Colonic mucosa (tissue), 4 donors: ENCODE measurements at regions not wholly inside any gene's neighbourhood (a gene's known extent, or its start where the extent isn't known, plus 50 kb on each side); places are given as distances from the start of the nearest gene placed in this dataset.
A peak's percentile ranks its signal among the peaks of the same experiment; 100 is the strongest.

ENCODE experiments used
- DNase-seq: peaks from one replicate; pipeline ENCODE4 v3.0.0-alpha.2; 2020
- H3K27ac ChIP-seq: fragments of 200-600 bp; one replicate; pipeline ENCODE4 v1.8.0; 2021
- H3K27me3 ChIP-seq: fragments of 200-600 bp; one replicate; pipeline ENCODE4 v1.8.0; 2021
- H3K36me3 ChIP-seq: fragments of 200-600 bp; one replicate; pipeline ENCODE4 v1.8.0; 2021
- H3K4me1 ChIP-seq: fragments of 200-600 bp; one replicate; pipeline ENCODE4 v1.8.0; 2021; ENCODE audit warnings: mild to moderate bottlenecking
- H3K4me3 ChIP-seq: fragments of 200-600 bp; one replicate; pipeline ENCODE4 v1.8.0; 2021
- H3K9ac ChIP-seq, 2 donors: one replicate each; pipeline ENCODE4 v1.7.0; 2013; ENCODE audit warnings: control low read depth in 2 of 2, low read depth in 2 of 2, low read length in 2 of 2
- H3K9me3 ChIP-seq: fragments of 200-600 bp; one replicate; pipeline ENCODE4 v1.8.0; 2021
- CTCF ChIP-seq: fragments of 200-600 bp; IDR thresholded peaks from one replicate; pipeline ENCODE4 v1.8.0; 2022; ENCODE audit warnings: antibody characterized with exemption, mild to moderate bottlenecking
- intact Hi-C: fragments of 100-400 bp; cut with DNase I; formaldehyde crosslinking; loops from one replicate; pipeline ENCODE4 v1.14.1; 2022
- donor health status: healthy.
- donor health status: DM: no; HTN: no; CAD: no.
- donor health status: DM: no; HTN: no; CAD: no.

DNA sequence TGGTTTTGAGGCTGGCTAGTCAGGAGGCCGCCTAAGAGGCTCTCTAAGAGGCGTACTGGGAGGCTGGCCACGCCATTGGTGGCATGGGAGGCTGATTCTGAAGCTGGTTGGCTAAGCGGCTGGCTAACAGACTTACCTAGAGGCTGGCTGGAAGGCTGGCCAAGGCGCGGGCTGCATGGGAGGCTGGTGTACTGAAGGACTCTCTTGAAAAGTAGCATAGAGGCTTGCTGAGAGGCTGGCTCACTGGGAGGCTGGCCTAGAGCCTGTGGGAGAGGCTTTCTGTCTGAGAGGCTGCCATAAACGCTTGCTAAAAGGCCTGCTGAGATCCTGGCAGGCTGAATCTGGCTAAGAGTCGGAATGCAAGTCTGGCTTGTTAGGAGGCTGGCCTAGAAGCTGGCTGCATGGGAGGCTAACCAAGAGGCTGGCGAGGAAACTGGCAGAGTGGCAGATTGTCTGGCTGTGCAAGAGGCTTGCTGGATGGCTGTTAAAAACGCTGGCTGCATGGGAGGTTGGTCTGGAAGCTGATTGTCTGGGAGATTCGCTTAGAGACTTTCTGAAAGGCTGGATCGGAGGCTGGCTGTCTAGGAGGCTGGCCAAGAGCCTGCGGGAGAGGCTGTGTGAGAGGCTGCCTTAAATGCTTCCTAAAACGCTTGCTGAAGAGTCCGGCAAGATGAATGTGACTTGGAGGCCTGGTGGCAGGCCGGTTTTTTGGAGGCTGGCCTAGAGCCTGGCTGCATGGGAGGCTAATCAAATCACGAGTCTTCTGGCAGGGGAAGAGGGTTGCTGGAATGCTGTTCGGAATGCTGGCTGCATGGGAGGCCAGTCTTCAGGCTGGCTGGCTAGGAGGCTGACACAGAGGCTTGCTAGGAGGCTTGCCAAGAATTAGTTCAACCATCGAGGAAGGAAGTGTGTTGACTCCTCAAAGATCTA is 134.2 kb downstream of the OR13A1 start:
- peak; percentile 23 for DNase-seq
- no peak for TF ChIP-seq CTCF
- Histone ChIP-seq H3K4me3 (no peak overlapping the region), H3K9me3 (no peaks in the 10 kb centered on the region), H3K9ac (no peak overlapping the region), H3K27me3 (no peaks in the 10 kb centered on the region), H3K36me3 (no peaks in the 10 kb centered on the region), H3K4me1 (no peaks in the 10 kb centered on the region), H3K27ac (no peak overlapping the region)
- intact Hi-C loops: no loop called here

- no peak for TF ChIP-seq CTCF
- intact Hi-C loops: no loop called here
- no peak overlapping the region for H3K27ac ChIP-seq
- no peak for DNase-seq
- no peak overlapping the region for H3K9ac ChIP-seq
- no peaks in the 10 kb centered on the region for H3K36me3 ChIP-seq
- no peak overlapping the region for H3K4me3 ChIP-seq
- no peaks in the 10 kb centered on the region for H3K4me1 ChIP-seq
- H3K9me3 ChIP-seq: no peaks in the 10 kb centered on the region
- H3K27me3 ChIP-seq: no peaks in the 10 kb centered on the region
These were observed 132.2 kb downstream of the OR13A1 start for GRCh38 chr10:45183174-45183573.

DNA sequence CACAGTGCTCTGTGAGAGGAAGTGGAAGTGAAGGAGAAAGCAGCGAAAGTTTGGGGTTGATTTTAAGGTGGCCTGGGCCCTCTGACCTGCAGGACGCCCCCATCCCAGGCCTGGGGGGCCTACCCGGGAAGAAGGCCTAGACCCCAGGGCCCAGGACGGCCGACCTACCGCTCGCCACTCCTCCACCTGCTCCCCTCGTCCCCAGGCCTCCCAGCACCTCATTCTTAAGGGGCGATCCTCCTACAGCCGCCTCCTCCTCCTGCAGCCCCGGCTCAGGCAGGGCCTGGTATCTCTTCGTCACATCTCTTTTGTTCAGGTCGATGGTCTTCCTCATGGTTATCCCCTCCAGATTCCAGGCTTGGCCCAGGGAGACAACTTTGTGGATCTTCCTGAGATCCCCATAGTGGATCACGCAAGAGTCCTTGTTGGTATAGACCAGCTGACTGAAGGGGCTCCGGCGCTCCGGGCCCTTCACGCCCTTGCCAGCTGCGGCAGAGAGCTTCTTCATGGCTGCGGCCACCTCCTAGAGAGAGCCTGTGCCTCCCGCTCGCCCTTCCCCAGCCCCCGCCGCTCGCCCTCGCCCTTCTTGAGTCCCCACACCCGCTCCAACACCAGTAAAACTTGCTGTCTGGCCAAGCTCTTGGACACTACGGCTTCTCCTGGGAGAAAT is 117.5 kb downstream of the OR13A1 start:
- Histone ChIP-seq H3K4me1 (no peaks in the 10 kb centered on the region), H3K27me3 (no peaks in the 10 kb centered on the region), H3K9ac (no peak overlapping the region), H3K9me3 (no peaks in the 10 kb centered on the region), H3K27ac (no peak overlapping the region), H3K4me3 (no peak overlapping the region), H3K36me3 (no peaks in the 10 kb centered on the region)
- no peak for TF ChIP-seq CTCF
- DNase-seq: no peak
- intact Hi-C loops: no loop called here

DNA sequence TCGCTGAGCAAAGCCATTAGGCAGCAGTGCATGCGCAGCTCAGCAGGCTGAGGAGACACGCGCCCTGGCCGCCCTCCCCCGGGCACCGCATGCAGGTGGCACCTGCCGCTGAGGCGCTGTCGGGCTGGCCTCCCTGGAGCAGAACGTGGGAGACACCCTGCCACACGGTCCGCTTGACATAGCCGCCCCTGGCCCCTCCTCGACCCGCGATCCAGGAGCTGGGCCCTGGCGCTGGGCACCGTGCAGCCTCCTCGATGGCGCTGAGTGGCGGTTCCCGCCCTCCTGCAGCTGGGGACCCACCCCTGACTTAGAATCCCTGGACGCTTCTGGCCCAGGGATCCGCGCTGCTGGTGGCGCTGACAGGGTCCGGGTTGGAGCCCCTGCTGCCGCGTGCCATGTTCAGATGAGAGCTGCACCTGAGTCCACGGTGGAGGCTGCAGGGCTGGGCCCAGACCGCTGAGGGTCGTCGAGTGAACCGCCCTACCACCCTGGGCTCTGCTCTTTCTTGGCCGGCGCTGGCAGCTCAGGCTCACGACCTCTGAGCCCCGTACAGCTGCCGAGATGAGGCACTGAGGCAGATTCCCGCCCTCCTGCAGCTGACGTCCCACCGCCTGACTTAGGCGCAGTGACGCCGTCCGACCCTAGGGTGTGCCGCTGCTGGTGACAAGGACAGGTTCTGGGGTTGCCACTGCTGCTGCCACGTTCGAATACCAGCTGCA is 116.8 kb downstream of the OR13A1 start:
- Histone ChIP-seq H3K4me3 (no peak overlapping the region), H3K9me3 (no peaks in the 10 kb centered on the region), H3K27me3 (no peaks in the 10 kb centered on the region), H3K4me1 (no peaks in the 10 kb centered on the region), H3K9ac (no peak overlapping the region), H3K36me3 (no peaks in the 10 kb centered on the region), H3K27ac (no peak overlapping the region)
- intact Hi-C loops: no loop called here
- no peak for DNase-seq
- no peak for TF ChIP-seq CTCF

DNA sequence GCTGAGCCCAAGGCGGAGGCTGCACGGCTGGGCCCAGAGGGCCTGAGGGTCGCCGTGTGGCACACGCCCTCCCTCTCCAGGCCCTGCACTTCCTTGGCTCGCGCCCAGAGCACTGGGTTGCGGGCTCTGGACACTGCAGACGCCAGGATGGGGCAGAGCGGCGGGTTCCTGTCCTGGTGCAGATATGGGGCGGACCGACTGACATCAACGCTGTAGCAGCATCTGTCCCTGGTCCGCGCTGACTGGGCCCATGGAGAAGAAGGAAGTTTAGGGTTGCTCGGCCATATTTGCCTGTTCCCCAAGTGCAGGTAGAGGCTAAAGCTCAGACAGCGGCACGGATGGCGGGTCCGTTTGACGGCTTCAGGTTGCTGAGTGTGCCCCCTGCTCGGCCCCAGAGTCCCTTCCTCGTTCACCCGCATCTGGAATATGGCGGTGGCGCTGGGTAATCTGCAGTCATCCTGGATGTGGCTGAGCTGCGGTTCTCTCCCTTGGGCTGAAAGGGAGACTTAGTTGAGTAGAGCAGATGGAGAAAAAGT is 116.1 kb downstream of the OR13A1 start:
- Histone ChIP-seq H3K9ac (no peak overlapping the region), H3K9me3 (no peaks in the 10 kb centered on the region), H3K4me1 (no peaks in the 10 kb centered on the region), H3K27me3 (no peaks in the 10 kb centered on the region), H3K36me3 (no peaks in the 10 kb centered on the region), H3K27ac (no peak overlapping the region), H3K4me3 (no peak overlapping the region)
- no peak for DNase-seq
- TF ChIP-seq CTCF: no peak
- intact Hi-C loops: no loop called here
